Mammary epithelial cell (primary cell): ENCODE measurements at regions not wholly inside any gene's neighbourhood (a gene's known extent, or its start where the extent isn't known, plus 50 kb on each side); places are given as distances from the start of the nearest gene placed in this dataset.

ENCODE experiments used
- EZH2 ChIP-seq: IDR thresholded peaks from 2 replicates; pipeline ENCODE4 v1.6.1; 2012; ENCODE audit warnings: low read length, inconsistent platforms, borderline replicate concordance
- TF ChIP-seq, protein P1 (sequence below), 2 donors: IDR thresholded peaks in 1 of 2; conservative IDR thresholded peaks in 1 of 2; 2 replicates each; pipeline ENCODE4 v1.5.1; 2011 to 2012; ENCODE audit warnings: inconsistent platforms in 2 of 2, low read length in 2 of 2, mild to moderate bottlenecking in 2 of 2, control low read depth in 1 of 2, low read depth in 1 of 2; ENCODE audit not compliant: insufficient read depth in 1 of 2; ENCODE audit errors: extremely low read depth in 1 of 2

GRCh38 chr3:81869382-81869781 lies 107.9 kb upstream of the GBE1 start:
- TF ChIP-seq, protein P1, sequence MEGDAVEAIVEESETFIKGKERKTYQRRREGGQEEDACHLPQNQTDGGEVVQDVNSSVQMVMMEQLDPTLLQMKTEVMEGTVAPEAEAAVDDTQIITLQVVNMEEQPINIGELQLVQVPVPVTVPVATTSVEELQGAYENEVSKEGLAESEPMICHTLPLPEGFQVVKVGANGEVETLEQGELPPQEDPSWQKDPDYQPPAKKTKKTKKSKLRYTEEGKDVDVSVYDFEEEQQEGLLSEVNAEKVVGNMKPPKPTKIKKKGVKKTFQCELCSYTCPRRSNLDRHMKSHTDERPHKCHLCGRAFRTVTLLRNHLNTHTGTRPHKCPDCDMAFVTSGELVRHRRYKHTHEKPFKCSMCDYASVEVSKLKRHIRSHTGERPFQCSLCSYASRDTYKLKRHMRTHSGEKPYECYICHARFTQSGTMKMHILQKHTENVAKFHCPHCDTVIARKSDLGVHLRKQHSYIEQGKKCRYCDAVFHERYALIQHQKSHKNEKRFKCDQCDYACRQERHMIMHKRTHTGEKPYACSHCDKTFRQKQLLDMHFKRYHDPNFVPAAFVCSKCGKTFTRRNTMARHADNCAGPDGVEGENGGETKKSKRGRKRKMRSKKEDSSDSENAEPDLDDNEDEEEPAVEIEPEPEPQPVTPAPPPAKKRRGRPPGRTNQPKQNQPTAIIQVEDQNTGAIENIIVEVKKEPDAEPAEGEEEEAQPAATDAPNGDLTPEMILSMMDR (conservative IDR thresholded peaks at IDR 0.05 in 1 of 2, IDR thresholded peaks at IDR 0.05 in 1 of 2; ENCODE audit: extremely low read depth in 1 of 2, insufficient read depth in 1 of 2, low read depth in 1 of 2, low read length in 2 of 2), result no peak
- TF ChIP-seq EZH2, result no peak
